Activated B cell treated with CpG ODN at 0.5 μM for 24 hours (primary cell): ENCODE measurements at regions not wholly inside any gene's neighbourhood (a gene's known extent, or its start where the extent isn't known, plus 50 kb on each side); places are given as distances from the start of the nearest gene placed in this dataset.
"Not testable (repeated sequence)": the region's sequence is repeated elsewhere in the genome, so short reads cannot be mapped to it uniquely, and the experiment has no call there.

Experiments
- ATAC-seq: fragments of 200-7000 bp; cut with Tn5 transposase; one replicate; pipeline ENCODE4 v1.10.0; 2021; ENCODE audit warnings: low read depth, mild to moderate bottlenecking, moderate library complexity
- CTCF ChIA-PET: fragments of 350-600 bp; sonication (Branson Sonifier 250); formaldehyde crosslinking; loops from one replicate; lab custom pipeline; 2021; ENCODE audit warnings: antibody characterized with exemption; lab: Charles Lee
- POLR2A ChIA-PET: fragments of 350-600 bp; sonication (Branson Sonifier 250); formaldehyde crosslinking; loops from one replicate; lab custom pipeline; 2021; ENCODE audit warnings: antibody characterized with exemption; lab: Charles Lee
- DNase-seq: peaks from one replicate; pipeline ENCODE4 v3.0.0; 2022
- H3K27ac Mint-ChIP-seq: one replicate; pipeline ENCODE4 v1.8.0; 2020; ENCODE audit warnings: mixed read lengths
- H3K27me3 Mint-ChIP-seq: one replicate; pipeline ENCODE4 v1.8.0; 2021; ENCODE audit warnings: mixed read lengths
- H3K36me3 Mint-ChIP-seq: one replicate; pipeline ENCODE4 v1.8.0; 2021; ENCODE audit warnings: low read depth, mixed read lengths
- H3K4me1 Mint-ChIP-seq: one replicate; pipeline ENCODE4 v1.8.0; 2021; ENCODE audit warnings: mixed read lengths
- H3K4me3 Mint-ChIP-seq: one replicate; pipeline ENCODE4 v1.8.0; 2020; ENCODE audit warnings: mild to moderate bottlenecking, mixed read lengths
- H3K9me3 Mint-ChIP-seq: one replicate; pipeline ENCODE4 v1.8.0; 2020; ENCODE audit warnings: mixed read lengths
- intact Hi-C: fragments of 100-400 bp; cut with micrococcal nuclease; formaldehyde crosslinking; loops from one replicate; pipeline ENCODE4 v1.15.1; 2024
- TF ChIP-seq, protein P1 (sequence below): fragments of 200-600 bp; IDR thresholded peaks from one replicate; pipeline ENCODE4 v1.8.0; 2022; ENCODE audit warnings: antibody characterized with exemption, mild to moderate bottlenecking

DNA sequence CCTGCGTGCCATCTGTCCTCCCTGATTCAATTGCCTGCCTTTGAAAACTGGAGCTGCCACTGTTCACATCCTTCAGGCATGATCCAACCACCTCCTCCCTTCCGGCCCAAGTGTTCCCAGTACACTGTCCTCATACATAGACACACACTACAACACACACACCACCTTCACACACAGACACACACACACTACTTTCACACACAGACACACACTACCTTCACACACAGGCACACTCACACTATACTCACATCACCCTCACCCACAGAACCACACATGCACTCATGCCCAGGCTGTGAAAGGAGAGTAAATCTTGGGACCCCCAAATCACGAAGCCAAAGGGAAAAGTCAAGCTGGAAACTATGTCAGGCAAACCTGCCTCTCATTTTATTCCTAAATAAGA lies 109.4 kb upstream of the MYLIP start:
- H3K4me1 Mint-ChIP-seq: no peaks in the 10 kb centered on the region
- POLR2A ChIA-PET: no interaction called here
- TF ChIP-seq, protein P1, sequence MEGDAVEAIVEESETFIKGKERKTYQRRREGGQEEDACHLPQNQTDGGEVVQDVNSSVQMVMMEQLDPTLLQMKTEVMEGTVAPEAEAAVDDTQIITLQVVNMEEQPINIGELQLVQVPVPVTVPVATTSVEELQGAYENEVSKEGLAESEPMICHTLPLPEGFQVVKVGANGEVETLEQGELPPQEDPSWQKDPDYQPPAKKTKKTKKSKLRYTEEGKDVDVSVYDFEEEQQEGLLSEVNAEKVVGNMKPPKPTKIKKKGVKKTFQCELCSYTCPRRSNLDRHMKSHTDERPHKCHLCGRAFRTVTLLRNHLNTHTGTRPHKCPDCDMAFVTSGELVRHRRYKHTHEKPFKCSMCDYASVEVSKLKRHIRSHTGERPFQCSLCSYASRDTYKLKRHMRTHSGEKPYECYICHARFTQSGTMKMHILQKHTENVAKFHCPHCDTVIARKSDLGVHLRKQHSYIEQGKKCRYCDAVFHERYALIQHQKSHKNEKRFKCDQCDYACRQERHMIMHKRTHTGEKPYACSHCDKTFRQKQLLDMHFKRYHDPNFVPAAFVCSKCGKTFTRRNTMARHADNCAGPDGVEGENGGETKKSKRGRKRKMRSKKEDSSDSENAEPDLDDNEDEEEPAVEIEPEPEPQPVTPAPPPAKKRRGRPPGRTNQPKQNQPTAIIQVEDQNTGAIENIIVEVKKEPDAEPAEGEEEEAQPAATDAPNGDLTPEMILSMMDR: no peak

DNA sequence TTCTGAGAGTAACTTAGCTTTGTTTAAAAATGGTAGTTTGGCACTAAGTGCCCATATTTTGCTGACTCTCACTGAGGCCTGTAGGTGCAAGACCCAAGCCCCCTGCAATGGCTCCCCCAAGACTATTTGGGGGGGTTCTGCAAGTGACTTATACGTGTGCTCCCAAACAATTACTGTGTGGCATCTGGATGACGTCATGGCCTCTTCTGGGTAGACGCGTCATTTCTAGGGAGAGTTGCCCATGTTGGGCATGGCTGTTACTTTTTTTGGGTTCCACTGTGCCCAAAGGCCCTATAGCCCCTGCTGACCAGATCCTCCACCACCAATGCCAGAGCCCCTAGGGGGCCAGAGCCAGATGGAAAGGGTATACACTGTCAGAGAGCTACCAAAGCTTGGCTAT lies 110.3 kb upstream of the MYLIP start:
- intact Hi-C loops: no loop called here
- TF ChIP-seq, protein P1: no peak
- H3K4me3 Mint-ChIP-seq: no peak overlapping the region
- ATAC-seq (no peak), DNase-seq (no peak)
- H3K4me1 Mint-ChIP-seq: no peaks in the 10 kb centered on the region
- H3K9me3 Mint-ChIP-seq: no peaks in the 10 kb centered on the region
- no peaks in the 10 kb centered on the region for H3K27me3 Mint-ChIP-seq
- no peaks in the 10 kb centered on the region for H3K36me3 Mint-ChIP-seq
- H3K27ac Mint-ChIP-seq: no peak overlapping the region
- ChIA-PET POLR2A (no interaction called here), CTCF (no interaction called here)

More for the DNA sequence above, 109.4 kb upstream of the MYLIP start:
- H3K36me3 Mint-ChIP-seq: no peaks in the 10 kb centered on the region
- DNase-seq (no peak), ATAC-seq (no peak)
- H3K27ac Mint-ChIP-seq: no peak overlapping the region
- no peaks in the 10 kb centered on the region for H3K27me3 Mint-ChIP-seq
- intact Hi-C loops: no loop called here
- H3K9me3 Mint-ChIP-seq: no peaks in the 10 kb centered on the region
- H3K4me3 Mint-ChIP-seq: no peak overlapping the region
- CTCF ChIA-PET: no interaction called here

DNA sequence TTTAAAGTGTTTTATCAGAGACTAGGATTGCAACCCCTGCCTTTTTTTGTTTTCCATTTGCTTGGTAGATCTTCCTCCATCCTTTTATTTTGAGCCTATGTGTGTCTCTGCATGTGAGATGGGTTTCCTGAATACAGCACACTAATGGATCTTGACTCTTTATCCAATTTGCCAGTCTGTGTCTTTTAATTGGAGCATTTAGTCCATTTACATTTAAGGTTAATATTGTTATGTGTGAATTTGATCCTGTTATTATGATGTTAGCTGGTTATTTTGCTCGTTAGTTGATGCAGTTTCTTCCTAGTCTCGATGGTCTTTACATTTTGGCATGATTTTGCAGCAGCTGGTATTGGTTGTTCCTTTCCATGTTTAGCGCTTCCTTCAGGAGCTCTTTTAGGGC lies 114.6 kb upstream of the MYLIP start:
- CTCF ChIA-PET, H3K9me3 Mint-ChIP-seq, H3K27me3 Mint-ChIP-seq, ATAC-seq, DNase-seq, intact Hi-C loops, H3K27ac Mint-ChIP-seq, POLR2A ChIA-PET, H3K4me3 Mint-ChIP-seq, H3K4me1 Mint-ChIP-seq, H3K36me3 Mint-ChIP-seq: not testable (repeated sequence)

DNA sequence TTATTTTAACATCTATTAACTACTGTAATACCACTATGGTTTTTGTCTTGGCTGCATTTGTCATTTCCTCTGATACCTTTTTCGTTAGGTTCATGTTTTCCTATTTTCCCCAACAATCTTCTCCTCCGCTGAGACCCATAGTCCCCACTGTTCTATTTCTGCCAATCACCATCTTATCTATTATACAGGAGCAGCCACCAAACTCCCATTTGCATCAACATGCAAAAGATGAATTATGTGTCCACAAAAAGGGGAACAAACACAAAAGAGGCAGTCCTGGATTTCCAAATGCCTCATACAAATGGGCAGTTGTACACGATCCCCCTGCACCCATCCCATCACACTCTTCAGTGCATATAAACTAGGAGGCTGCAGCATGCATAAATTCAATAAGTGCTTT lies 121.7 kb upstream of the MYLIP start:
- Mint-ChIP-seq H3K4me1 (peaks cover 5% of the 10 kb centered on the region), H3K9me3 (no peaks in the 10 kb centered on the region), H3K36me3 (no peaks in the 10 kb centered on the region), H3K4me3 (no peak overlapping the region), H3K27ac (no peak overlapping the region), H3K27me3 (peaks cover 9% of the 10 kb centered on the region)
- intact Hi-C loops: no loop called here
- ChIA-PET CTCF (no interaction called here), POLR2A (no interaction called here)
- TF ChIP-seq, protein P1: no peak
- no peak for ATAC-seq
- no peak for DNase-seq

DNA sequence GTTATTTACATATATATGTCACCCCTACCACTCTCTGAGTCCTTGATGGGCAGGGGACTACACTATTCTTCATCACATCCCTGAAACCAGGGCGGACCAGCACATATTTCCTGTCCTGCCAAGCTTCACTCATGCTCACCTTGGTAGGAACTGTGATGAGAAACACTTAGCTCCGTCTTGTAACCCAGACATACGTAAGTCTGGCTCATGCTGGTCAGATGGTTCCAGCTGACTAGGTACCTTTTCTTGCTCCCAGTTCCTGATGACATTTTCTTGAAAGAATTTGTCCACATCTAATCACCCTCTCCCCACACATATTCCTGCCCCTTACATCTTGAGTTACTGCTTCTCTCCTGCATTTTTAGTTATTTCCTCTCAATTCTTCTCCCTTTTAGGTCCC lies 122.2 kb upstream of the MYLIP start:
- no peak for DNase-seq
- no peak overlapping the region for H3K27ac Mint-ChIP-seq
- peaks cover 9% of the 10 kb centered on the region for H3K27me3 Mint-ChIP-seq
- H3K4me3 Mint-ChIP-seq: no peak overlapping the region
- TF ChIP-seq, protein P1: no peak
- H3K4me1 Mint-ChIP-seq: peaks cover 5% of the 10 kb centered on the region
- no peaks in the 10 kb centered on the region for H3K9me3 Mint-ChIP-seq
- no peaks in the 10 kb centered on the region for H3K36me3 Mint-ChIP-seq
- ChIA-PET POLR2A (no interaction called here), CTCF (no interaction called here)
- intact Hi-C loops: no loop called here
- no peak for ATAC-seq

DNA sequence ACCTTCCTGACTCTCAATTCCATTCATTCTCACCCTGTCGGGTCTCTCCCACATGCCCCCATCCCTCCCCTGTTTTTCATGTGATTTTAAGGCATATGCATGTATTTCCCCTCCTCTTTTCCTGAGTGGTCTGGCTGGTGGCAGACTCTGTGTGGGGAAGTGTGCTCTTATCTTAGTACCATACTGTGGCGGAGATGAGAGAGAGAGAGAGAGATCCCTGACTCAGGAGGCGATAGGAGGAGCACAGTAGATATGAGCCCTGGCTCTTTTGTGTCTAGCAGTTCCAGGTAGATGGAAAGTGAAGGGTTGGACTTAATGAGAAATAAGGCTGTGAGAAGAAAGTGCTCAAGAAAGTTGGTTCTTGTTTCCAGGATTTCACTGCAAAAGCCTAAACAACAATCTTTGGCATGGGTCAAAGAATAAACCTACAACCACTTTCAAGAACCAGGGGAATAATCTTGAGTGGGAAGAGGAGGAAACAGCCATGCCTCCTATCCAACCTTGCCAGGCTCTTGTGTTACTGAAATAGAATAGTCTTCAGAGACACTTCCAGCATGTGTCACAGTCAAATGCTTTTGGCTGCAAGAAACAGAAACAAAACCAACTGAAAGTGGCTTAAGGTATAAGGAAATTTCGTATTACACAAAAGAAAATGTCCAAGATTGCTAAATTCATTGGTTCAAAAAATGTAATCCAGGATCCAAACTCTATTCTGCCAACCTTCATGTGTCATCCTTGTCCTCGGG lies 123.8 kb upstream of the MYLIP start:
- intact Hi-C loops: no loop called here
- ATAC-seq (no peak), DNase-seq (no peak)
- CTCF ChIA-PET: no interaction called here
- Mint-ChIP-seq H3K4me3 (no peak overlapping the region), H3K27ac (no peak overlapping the region), H3K4me1 (peaks cover 5% of the 10 kb centered on the region), H3K27me3 (peaks cover 9% of the 10 kb centered on the region), H3K9me3 (no peaks in the 10 kb centered on the region), H3K36me3 (no peaks in the 10 kb centered on the region)
- TF ChIP-seq, protein P1: no peak
- POLR2A ChIA-PET: no interaction called here
